Keratinocyte (primary cell): ENCODE measurements at regions not wholly inside any gene's neighbourhood (a gene's known extent, or its start where the extent isn't known, plus 50 kb on each side); places are given as distances from the start of the nearest gene placed in this dataset.

Experiments
- DNase-seq: peaks from one replicate; pipeline ENCODE4 v3.0.0-alpha.2; 2011; ENCODE audit warnings: low read depth, missing footprints, low spot score
- FAIRE-seq: peaks from 2 replicates; lab custom pipeline; 2011; peaks lifted over from hg19 to GRCh38; lab: Jason Lieb, UNC
- H2AFZ ChIP-seq: 2 replicates; pipeline ENCODE4 v1.6.0; 2012; ENCODE audit warnings: low read length, control low read depth, inconsistent platforms; ENCODE audit not compliant: control insufficient read depth
- H3K27ac ChIP-seq: 2 replicates; pipeline ENCODE4 v1.5.1; 2011; ENCODE audit warnings: low read length; ENCODE audit not compliant: control insufficient read depth, insufficient read depth
- H3K27me3 ChIP-seq: 3 replicates; pipeline ENCODE4 v1.6.0; 2011; ENCODE audit warnings: low read length; ENCODE audit not compliant: control insufficient read depth, insufficient read depth; ENCODE audit errors: extremely low read depth
- H3K36me3 ChIP-seq, 2 experiments: 2 replicates in 1 of 2; 3 replicates in 1 of 2; pipeline ENCODE4 v1.5.1; 2011; ENCODE audit warnings: low read length in 2 of 2, mild to moderate bottlenecking in 1 of 2; ENCODE audit not compliant: control insufficient read depth in 2 of 2, insufficient read depth in 2 of 2; ENCODE audit errors: extremely low read depth in 1 of 2
- H3K4me1 ChIP-seq: 3 replicates; pipeline ENCODE4 v1.5.1; 2011; ENCODE audit warnings: low read length; ENCODE audit not compliant: control insufficient read depth, insufficient read depth; ENCODE audit errors: extremely low read depth
- H3K4me2 ChIP-seq: 3 replicates; pipeline ENCODE4 v1.6.0; 2011; ENCODE audit warnings: low read depth, low read length; ENCODE audit not compliant: control insufficient read depth, insufficient read depth; ENCODE audit errors: extremely low read depth
- H3K4me3 ChIP-seq, 3 experiments: fragments of 200-600 bp in 1 of 3; sonication (generic) in 1 of 3; 2 replicates in 2 of 3; 3 replicates in 1 of 3; pipeline ENCODE4 v1.5.1; 2011 to 2016; ENCODE audit warnings: low read length in 3 of 3, mild to moderate bottlenecking in 3 of 3, control low read depth in 2 of 3, inconsistent platforms in 1 of 3, low read depth in 1 of 3, mixed read lengths in 1 of 3, mixed run types in 1 of 3, moderate library complexity in 1 of 3; ENCODE audit not compliant: control insufficient read depth in 2 of 3, insufficient read depth in 2 of 3; ENCODE audit errors: extremely low read depth in 1 of 3
- H3K79me2 ChIP-seq: 2 replicates; pipeline ENCODE4 v1.6.0; 2012; ENCODE audit warnings: low read length; ENCODE audit not compliant: control insufficient read depth, insufficient read depth
- H3K9ac ChIP-seq: 3 replicates; pipeline ENCODE4 v1.6.0; 2011; ENCODE audit warnings: low read length; ENCODE audit not compliant: control insufficient read depth, insufficient read depth; ENCODE audit errors: extremely low read depth
- H3K9me1 ChIP-seq: 3 replicates; pipeline ENCODE4 v1.6.0; 2011; ENCODE audit warnings: low read length; ENCODE audit not compliant: control insufficient read depth, insufficient read depth; ENCODE audit errors: extremely low read depth
- H3K9me3 ChIP-seq: 2 replicates; pipeline ENCODE4 v1.5.1; 2012; ENCODE audit warnings: low read depth, low read length; ENCODE audit not compliant: control insufficient read depth
- H4K20me1 ChIP-seq: 3 replicates; pipeline ENCODE4 v1.6.0; 2011; ENCODE audit warnings: low read length; ENCODE audit not compliant: control insufficient read depth, insufficient read depth; ENCODE audit errors: extremely low read depth
- CTCF ChIP-seq, 3 experiments: IDR thresholded peaks in 1 of 3; conservative IDR thresholded peaks in 1 of 3; optimal IDR thresholded peaks in 1 of 3; 2 replicates in 2 of 3; 3 replicates in 1 of 3; pipeline versions ENCODE3 to v1.5.1; 2011; ENCODE audit warnings: low read length in 3 of 3, mild to moderate bottlenecking in 3 of 3, moderate library complexity in 2 of 3, control low read depth in 1 of 3, inconsistent platforms in 1 of 3; ENCODE audit not compliant: insufficient read depth in 2 of 3; ENCODE audit errors: extremely low read depth in 1 of 3
- EZH2 ChIP-seq: IDR thresholded peaks from one replicate; pipeline ENCODE4 v1.6.1; 2012; ENCODE audit warnings: inconsistent platforms, mild to moderate bottlenecking, low read length, moderate library complexity
- dilution Hi-C: fragments of 300-500 bp; cut with MboI; formaldehyde crosslinking; loops from one replicate; pipeline ENCODE4 v1.7.0; 2020; ENCODE audit warnings: low sequenced_read_pairs; ENCODE audit not compliant: extremely low pct_ligation_motif_present

DNA sequence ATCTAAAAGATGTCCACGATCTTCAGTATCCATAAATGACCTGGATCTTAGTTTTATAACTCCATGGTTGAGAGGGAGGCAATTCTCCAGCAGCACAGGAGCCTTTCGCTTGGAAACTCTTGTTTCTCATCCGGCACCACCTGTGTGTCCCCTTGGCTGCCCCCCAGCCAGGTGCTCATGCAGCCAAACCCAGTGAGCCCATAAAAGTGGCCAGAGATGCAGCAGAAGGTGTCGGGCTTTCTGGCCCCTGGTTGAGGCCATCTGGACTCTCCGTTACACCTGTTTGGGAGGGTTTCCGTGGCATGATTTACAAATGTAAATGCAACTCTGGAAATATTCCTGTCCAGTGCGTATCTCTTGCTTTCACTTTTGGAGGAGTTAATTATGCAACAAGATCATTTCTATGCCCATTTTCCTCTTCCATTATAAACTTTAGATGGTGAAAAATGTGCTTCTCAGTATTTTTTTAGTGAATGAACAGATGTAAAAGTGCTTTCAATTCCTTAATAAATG, 291.1 kb downstream of the DIO2 start:
- FAIRE-seq: no peak
- no peak overlapping the region for H3K27ac ChIP-seq
- H3K79me2 ChIP-seq: no peaks in the 10 kb centered on the region
- TF ChIP-seq EZH2 (no peak), CTCF (optimal IDR thresholded peaks at IDR 0.05 in 1 of 3, IDR thresholded peaks at IDR 0.05 in 1 of 3, conservative IDR thresholded peaks at IDR 0.05 in 1 of 3; ENCODE audit: extremely low read depth in 1 of 3, insufficient read depth in 2 of 3, low read length in 3 of 3) (no peak)
- H3K4me1 ChIP-seq: no peaks in the 10 kb centered on the region
- no peak for DNase-seq
- no peak overlapping the region for H3K4me3 ChIP-seq
- no peak overlapping the region for H3K4me2 ChIP-seq
- H3K27me3 ChIP-seq: no peaks in the 10 kb centered on the region
- H2AFZ ChIP-seq: no peak overlapping the region
- no peaks in the 10 kb centered on the region for H4K20me1 ChIP-seq
- H3K36me3 ChIP-seq: no peaks in the 10 kb centered on the region
- dilution Hi-C loops: no loop called here
- H3K9ac ChIP-seq: no peak overlapping the region
- no peaks in the 10 kb centered on the region for H3K9me1 ChIP-seq
- H3K9me3 ChIP-seq: no peaks in the 10 kb centered on the region
